Panc1 (cell line): ENCODE measurements at regions not wholly inside any gene's neighbourhood (a gene's known extent, or its start where the extent isn't known, plus 50 kb on each side); places are given as distances from the start of the nearest gene placed in this dataset.

Source experiments
- POLR2AphosphoS5 ChIP-seq: IDR thresholded peaks from 2 replicates; pipeline ENCODE4 v1.6.1; 2012; ENCODE audit warnings: mild to moderate bottlenecking, low read depth, low read length, moderate library complexity
- SIN3A ChIP-seq: IDR thresholded peaks from 2 replicates; pipeline ENCODE4 v1.6.1; 2012; ENCODE audit warnings: low read depth, mild to moderate bottlenecking, low read length, moderate library complexity, borderline replicate concordance; ENCODE audit not compliant: insufficient read depth
- TF ChIP-seq, protein P1 (sequence below): fragments of 450-650 bp; IDR thresholded peaks from 2 replicates; pipeline ENCODE4 v1.5.1; 2017; ENCODE audit warnings: mild to moderate bottlenecking
- TF ChIP-seq, protein P2 (sequence below), 2 experiments: IDR thresholded peaks; 2 replicates each; pipeline ENCODE4 v1.6.1; 2011 to 2012; ENCODE audit warnings: low read depth in 2 of 2, control low read depth in 1 of 2, low read length in 1 of 2, mild to moderate bottlenecking in 1 of 2, moderate library complexity in 1 of 2; ENCODE audit not compliant: insufficient read depth in 1 of 2

DNA sequence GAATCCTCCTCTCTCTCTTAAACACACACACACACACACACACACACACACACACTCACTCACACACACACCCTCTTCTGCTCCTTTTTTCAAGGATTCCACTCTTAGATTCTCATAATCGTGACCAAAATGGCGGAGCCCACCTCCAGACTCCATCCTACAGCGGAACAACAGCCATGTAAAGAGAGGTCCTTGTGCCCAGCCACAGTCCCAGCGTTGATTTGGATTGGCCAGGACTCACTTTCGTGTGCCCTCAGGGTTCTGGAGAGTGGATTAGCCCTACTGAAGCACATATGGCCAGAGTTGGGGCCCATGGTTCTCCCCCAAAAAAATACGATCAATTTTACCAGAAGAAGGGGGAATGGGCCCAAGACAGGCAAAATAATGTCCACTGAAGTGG lies 90.2 kb upstream of the SMNDC1 start:
- TF ChIP-seq, protein P1, sequence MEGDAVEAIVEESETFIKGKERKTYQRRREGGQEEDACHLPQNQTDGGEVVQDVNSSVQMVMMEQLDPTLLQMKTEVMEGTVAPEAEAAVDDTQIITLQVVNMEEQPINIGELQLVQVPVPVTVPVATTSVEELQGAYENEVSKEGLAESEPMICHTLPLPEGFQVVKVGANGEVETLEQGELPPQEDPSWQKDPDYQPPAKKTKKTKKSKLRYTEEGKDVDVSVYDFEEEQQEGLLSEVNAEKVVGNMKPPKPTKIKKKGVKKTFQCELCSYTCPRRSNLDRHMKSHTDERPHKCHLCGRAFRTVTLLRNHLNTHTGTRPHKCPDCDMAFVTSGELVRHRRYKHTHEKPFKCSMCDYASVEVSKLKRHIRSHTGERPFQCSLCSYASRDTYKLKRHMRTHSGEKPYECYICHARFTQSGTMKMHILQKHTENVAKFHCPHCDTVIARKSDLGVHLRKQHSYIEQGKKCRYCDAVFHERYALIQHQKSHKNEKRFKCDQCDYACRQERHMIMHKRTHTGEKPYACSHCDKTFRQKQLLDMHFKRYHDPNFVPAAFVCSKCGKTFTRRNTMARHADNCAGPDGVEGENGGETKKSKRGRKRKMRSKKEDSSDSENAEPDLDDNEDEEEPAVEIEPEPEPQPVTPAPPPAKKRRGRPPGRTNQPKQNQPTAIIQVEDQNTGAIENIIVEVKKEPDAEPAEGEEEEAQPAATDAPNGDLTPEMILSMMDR = no peak
- no peak for TF ChIP-seq POLR2AphosphoS5
- TF ChIP-seq SIN3A = no peak
- TF ChIP-seq, protein P2, sequence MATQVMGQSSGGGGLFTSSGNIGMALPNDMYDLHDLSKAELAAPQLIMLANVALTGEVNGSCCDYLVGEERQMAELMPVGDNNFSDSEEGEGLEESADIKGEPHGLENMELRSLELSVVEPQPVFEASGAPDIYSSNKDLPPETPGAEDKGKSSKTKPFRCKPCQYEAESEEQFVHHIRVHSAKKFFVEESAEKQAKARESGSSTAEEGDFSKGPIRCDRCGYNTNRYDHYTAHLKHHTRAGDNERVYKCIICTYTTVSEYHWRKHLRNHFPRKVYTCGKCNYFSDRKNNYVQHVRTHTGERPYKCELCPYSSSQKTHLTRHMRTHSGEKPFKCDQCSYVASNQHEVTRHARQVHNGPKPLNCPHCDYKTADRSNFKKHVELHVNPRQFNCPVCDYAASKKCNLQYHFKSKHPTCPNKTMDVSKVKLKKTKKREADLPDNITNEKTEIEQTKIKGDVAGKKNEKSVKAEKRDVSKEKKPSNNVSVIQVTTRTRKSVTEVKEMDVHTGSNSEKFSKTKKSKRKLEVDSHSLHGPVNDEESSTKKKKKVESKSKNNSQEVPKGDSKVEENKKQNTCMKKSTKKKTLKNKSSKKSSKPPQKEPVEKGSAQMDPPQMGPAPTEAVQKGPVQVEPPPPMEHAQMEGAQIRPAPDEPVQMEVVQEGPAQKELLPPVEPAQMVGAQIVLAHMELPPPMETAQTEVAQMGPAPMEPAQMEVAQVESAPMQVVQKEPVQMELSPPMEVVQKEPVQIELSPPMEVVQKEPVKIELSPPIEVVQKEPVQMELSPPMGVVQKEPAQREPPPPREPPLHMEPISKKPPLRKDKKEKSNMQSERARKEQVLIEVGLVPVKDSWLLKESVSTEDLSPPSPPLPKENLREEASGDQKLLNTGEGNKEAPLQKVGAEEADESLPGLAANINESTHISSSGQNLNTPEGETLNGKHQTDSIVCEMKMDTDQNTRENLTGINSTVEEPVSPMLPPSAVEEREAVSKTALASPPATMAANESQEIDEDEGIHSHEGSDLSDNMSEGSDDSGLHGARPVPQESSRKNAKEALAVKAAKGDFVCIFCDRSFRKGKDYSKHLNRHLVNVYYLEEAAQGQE (IDR thresholded peaks at IDR 0.05; ENCODE audit: insufficient read depth in 1 of 2, low read depth in 2 of 2, low read length in 1 of 2) = no peak
